GM12873 (cell line): ENCODE measurements at regions not wholly inside any gene's neighbourhood (a gene's known extent, or its start where the extent isn't known, plus 50 kb on each side); places are given as distances from the start of the nearest gene placed in this dataset.

ENCODE experiments used
- TF ChIP-seq, protein P1 (sequence below): IDR thresholded peaks from 2 replicates; pipeline ENCODE4 v1.5.1; 2012; ENCODE audit warnings: low read depth, mild to moderate bottlenecking, moderate library complexity, low read length, control low read depth; ENCODE audit not compliant: insufficient read depth; ENCODE audit errors: missing control alignments

- TF ChIP-seq, protein P1, sequence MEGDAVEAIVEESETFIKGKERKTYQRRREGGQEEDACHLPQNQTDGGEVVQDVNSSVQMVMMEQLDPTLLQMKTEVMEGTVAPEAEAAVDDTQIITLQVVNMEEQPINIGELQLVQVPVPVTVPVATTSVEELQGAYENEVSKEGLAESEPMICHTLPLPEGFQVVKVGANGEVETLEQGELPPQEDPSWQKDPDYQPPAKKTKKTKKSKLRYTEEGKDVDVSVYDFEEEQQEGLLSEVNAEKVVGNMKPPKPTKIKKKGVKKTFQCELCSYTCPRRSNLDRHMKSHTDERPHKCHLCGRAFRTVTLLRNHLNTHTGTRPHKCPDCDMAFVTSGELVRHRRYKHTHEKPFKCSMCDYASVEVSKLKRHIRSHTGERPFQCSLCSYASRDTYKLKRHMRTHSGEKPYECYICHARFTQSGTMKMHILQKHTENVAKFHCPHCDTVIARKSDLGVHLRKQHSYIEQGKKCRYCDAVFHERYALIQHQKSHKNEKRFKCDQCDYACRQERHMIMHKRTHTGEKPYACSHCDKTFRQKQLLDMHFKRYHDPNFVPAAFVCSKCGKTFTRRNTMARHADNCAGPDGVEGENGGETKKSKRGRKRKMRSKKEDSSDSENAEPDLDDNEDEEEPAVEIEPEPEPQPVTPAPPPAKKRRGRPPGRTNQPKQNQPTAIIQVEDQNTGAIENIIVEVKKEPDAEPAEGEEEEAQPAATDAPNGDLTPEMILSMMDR, result no peak
These were observed 611.8 kb downstream of the SPOCK3 start for GRCh38 chr4:166622425-166622977.

GRCh38 chr4:166625018-166625637, 609.2 kb downstream of the SPOCK3 start:
- TF ChIP-seq, protein P1, result no peak

DNA sequence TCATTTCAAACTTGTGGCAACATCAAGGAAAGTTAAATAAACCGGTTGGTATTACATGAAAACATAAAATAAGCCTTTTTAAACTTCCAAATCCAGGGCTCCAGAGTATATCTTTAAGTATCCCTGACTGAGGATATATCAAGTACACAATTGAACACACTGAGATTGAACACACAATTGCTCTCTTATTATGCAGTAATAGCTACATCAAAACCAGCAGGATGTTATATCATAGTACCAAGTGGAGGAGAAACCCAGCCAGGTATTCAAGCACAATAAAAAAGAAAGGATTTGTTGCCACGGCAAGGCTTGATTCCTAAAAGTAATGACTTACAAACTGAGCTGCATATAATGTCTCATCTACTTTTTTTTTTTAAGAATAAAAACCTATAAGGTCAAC, 605.8 kb downstream of the SPOCK3 start:
- TF ChIP-seq, protein P1, result no peak

DNA sequence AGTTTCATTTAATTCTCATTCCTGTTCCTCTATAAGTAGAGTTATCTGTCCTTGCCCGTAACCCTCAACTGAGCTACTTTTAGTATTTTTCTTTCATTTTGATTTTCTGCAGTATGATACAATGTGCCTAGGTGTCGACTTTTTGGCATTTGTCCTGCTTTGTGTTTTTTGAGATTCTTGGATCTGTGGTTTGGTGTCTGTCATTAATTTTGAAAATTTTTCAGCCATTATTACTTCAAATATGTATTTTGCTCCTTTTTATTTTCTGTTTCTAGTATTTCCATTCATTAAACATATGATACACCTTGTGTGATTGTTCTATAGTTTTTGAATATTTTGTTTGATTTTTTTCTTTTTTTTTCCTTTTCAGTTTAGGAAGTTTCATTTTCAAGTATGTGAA, 598.9 kb downstream of the SPOCK3 start:
- TF ChIP-seq, protein P1, result no peak

DNA sequence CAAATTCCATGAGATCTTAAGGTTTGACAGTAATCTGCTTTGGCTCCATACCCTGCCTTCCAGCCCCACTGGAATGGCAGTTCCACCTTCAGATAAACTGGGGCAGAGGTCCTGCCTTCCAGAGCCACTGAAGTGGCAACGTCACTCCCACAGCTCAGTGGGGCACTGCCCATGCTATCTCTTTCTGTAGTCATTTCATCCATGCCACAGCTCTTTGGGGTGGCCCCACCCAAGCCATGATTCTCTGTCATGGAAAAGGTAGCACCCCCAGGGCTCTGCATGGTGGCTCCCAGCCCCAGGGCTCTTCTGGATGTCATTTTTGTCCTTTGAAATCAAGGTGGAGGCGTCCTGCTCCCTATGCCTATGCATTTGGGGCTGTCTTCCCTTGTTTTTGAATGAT, 596.5 kb downstream of the SPOCK3 start:
- TF ChIP-seq, protein P1, result no peak

DNA sequence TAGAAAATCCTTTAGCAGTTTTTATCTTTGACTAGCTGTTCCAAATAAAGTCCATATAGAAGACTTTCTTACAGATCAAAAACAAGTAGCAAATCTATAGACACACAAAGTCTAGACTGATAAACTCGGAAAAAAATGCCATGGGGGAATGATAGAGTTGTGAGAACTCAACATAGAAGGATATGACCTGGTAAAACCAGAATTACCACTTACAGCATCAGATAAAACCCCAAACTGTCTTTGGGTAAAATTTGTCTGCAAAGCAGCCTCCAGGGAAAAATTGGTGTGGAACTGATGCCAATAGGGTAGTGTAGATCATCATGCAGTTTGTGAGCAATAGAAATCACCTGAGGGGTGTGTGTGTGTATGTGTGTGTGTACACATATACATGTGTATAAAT, 579.1 kb downstream of the SPOCK3 start:
- TF ChIP-seq, protein P1, result no peak

DNA sequence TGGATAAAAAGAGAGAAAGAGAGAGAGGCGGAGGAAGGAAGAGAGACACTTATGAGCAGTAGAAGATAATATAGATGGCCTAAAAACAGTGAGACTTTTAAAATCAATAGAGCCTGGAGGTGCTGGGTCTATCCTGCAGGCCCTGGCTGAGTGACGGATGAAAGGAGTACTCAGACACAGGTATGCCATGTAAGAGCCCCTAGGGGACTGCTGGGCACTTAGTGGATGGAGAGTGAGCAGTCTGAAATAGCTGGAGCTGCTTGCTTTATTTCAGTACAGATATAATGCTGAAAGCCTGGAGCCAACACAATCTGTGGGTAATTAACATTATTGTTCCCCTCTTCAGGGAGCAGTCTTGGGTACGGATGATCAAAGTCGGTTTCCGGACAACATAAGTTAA, 578.6 kb downstream of the SPOCK3 start:
- TF ChIP-seq, protein P1, result no peak
